GM19395 (cell line): ENCODE measurements at regions not wholly inside any gene's neighbourhood (a gene's known extent, or its start where the extent isn't known, plus 50 kb on each side); places are given as distances from the start of the nearest gene placed in this dataset.

Source experiments
- ATAC-seq: cut with Tn5 transposase; IDR thresholded peaks from one replicate; pipeline ENCODE4 v1.9.1; 2021; ENCODE audit warnings: mild to moderate bottlenecking, moderate library complexity; ENCODE audit not compliant: unreplicated experiment

DNA sequence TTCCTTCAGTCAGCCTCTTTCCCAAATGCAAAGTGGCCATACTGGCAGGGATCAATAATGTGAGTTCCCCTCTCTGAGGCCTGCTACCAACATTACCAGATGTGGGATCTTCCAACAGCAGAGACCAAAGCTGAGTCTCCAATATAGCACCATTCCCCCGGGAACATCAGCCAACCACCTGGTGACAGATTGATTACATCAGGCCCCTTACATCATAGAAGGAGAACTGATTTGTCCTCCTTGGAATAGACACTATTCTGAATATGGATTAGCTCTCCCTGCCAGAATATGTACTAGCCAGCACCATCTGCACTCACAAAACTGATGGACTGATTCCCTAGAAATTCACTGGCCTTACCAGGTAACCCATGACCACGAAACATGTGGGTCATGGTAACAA, 61.9 kb upstream of the CARMIL1 start:
- ATAC-seq, result no peak

DNA sequence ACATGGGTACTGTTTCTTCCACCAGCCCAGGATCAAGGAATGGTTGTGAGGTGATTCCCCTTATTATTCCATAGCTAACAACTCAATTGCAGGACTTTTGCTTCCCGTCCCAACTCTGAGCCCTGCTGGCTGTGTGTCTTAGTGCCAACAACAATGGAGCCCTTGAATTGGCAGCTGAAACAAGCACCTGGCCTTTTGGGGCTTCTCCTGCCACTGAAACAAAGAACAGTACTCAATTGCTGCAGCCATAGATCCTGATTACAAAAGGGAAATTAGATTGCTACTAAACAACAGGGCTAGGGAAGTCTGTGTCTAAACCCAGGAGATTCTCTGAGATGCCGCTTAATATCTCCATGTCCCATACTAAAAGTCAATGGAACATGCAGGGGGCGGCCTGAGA, 61.3 kb upstream of the CARMIL1 start:
- no peak for ATAC-seq

DNA sequence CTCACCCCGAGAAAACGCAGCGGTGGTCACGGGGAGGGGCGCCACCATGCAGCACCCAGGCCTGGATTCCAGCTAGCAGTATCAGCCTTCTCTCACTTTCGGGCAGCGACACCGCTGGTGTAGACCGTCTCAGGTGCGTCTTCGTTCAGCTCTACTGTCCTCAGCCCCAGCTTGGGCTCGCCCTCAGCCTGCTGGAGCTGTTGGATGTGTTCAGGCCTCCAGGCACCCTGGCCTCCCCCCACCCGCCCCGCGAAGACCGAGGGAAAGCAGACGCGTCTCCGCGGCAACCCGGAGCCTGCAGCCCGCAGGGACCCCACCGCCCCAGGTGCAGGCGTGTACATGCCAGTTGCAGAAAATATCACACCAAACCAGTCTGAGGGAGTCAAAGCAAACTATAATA, 60.8 kb upstream of the CARMIL1 start:
- ATAC-seq, result no peak

DNA sequence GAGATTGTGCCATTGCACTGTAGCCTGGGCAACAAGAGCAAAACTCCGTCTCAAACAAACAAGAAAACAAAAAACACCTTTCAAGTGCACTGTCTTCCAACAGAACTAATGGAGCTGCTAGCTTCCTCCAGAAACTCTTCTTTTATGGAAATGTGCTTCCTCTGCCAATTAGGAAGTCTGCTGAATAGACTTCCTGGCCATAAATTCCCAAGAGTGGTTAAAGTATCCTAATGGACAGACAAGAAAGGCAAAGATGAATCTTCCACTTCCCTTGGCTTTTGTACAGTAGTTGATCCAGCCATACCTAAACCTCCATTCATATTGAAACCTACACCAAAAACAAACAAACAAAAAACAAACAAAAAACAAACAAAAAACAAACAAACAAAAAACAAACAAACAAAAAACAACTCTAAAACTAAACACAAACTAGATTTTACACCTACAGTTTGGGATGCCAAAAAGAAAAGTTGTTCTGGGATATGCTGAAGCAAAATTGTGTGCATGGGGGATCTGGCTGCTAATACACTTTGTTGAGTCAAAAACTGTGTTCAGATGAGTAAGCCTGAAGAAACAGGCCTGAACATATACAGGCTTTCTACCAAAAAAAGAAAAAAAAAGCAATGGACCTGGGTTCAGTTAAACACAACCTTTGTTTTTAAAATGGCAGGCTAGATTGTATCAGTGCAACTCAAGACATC, 59.8 kb upstream of the CARMIL1 start:
- no peak for ATAC-seq

DNA sequence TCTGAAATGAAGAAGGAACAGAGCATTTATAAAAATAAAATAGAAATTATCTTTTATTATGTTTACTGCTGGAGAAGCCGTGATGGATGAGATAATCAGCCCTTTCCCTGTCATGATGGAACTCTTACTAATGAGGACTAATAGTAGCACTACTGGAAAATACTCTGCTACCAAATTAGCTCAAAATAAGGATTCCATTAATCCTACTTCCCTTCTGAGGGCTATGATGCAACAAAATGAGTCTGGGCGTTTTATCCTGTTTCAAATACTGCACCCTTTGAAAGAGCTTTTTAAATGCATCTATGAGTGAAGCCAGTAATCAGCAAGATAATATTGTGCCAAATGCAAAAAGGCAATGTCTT, 59.3 kb upstream of the CARMIL1 start:
- ATAC-seq, result no peak

DNA sequence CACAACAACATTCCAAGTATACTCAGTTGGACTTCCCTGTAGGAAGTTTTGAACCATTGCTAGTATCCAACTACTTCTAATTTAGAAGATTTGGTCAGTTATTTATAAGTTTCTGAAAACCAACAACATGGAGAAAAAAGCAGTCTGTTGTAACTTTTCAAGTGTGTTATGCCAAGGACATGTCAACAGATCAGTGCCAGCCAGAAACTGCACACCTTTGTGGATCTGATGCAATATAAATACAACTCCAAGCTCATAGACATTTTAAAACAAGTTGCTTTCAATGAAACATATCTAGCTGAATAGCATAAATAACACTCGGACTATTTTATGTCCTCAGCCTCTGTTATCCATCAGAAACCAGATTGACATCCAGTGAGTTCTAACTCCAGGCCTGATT, 58.3 kb upstream of the CARMIL1 start:
- ATAC-seq, result no peak

DNA sequence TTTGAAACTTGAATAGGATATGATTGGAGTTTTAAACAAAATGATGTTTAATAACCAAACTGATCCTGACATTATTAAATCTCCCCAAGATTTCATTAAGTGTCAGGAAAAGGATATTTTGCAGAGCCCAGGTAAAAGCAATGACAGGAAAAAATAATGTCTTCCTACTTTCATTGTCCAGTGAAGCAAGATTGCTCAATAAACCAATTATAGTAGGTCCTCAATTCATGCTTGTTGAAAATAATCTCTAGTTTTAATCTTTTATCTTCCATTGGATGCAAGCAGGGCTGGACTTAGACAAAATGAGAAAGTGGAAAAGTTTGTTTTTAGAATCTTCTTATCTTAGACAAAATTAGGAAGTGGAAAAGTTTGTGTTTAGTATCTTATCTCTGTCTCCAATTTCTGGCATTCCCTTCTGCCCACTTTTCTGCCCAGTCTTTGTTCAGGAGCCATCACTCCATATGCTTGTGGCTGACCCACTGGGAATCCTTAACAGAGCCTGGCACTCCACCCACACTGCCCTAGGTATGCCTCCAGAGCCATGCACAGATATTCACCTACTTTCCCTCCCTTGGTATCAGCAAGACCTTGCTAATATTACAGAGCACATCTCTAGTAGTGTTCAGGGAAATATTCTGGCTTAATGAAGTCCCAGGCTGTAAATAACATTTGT, 57.0 kb upstream of the CARMIL1 start:
- no peak for ATAC-seq

DNA sequence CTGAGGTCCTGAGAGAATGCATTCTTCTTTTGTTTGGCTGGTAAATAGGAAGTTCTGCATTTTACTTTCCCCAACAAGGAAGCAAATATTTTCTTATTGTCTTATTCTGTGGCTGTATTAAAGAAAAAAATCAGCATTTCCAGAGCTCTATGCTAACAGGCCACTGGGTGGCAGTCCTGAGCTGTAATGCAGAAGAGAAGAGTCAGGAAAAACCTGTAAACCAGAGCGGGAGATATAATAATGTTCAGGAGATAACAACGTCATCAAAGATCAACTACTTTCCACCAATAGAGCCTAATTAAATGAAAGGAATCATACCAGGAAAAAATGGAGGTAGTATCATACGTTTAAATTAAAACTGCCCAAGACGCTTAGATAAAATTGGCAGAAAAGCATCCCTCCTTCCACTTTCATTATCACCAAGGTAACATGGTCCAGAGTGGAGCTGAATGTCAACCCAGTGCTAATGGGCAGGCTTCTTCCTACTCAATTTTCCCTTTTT, 55.6 kb upstream of the CARMIL1 start:
- ATAC-seq, result peak; percentile 65

DNA sequence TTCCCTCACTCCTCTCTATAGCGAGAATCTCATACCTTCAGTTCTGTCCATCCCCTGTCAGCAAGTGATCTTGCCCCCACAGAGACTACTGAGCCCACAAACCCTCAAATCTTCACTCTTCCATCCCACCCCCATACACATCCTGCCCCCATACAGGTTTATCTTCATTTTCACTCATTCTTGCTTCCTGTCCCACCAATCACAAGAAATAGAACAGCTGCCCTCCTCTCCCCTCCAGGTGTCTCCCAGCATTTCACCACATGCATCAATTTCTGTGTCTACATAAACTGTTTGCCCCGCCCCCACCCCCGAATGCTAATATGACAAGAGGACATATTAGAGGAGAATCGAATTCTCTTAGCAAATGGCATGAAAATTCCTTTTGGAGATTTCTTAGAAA, 54.9 kb upstream of the CARMIL1 start:
- ATAC-seq, result no peak

DNA sequence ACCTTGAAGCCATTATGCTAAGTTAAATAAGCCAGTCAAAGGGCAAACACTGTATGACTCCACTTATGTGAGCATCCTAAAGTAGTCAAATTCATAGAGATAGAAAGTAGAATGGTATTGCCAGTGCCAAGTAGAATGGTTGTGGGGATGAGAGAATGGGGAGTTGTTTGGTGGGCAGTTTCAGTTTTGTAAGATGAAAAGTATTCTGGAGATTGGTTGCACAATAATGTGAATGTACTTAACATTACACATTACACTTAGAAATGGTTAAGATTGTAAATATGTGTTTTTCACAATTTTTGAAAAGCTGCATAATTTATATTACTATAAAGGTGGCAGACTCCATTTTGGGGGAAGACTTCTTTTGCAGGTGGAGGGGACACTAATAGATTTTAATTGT, 51.3 kb upstream of the CARMIL1 start:
- ATAC-seq, result no peak
